ENCODE measurements at regions not wholly inside any gene's neighbourhood (a gene's known extent, or its start where the extent isn't known, plus 50 kb on each side); places are given as distances from the start of the nearest gene placed in this dataset.

DNA sequence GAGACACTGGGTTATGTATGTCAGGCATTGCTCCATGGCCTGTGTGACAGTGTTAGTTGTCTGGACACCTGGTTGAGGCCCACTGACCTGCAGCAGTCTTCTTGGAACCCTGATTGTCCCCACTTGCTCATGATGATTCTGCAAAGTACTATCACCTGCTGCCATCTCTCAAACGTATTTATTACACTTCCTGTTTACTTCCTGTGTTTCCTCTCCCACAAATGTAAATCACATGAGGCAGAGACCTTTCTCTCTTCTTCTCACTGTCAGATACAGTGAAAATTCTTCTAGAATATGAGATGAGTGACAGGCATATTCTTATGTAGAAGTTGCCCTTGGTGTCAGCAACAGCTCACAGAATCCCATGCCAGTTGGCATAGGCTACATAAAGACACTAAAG, 186.9 kb upstream of the CNTN1 start:
- no peak for DNase-seq
- H3K4me1 ChIP-seq: no peaks in the 10 kb centered on the region
- no peaks in the 10 kb centered on the region for H3K9me3 ChIP-seq
- H3K36me3 ChIP-seq (ENCODE audit: low read depth, missing control alignments): no peaks in the 10 kb centered on the region
- WGBS, 2 donors: 39 to 44% methylated on average over 1 of the region's 1 CpG
- intact Hi-C loops (cut with DNase I; ENCODE audit: low total_unique reads): no loop called here
- H3K4me3 ChIP-seq: no peak overlapping the region
- no peak overlapping the region for H3K27ac ChIP-seq
- no peak for TF ChIP-seq POLR2A (IDR thresholded peaks at IDR 0.05)
- TF ChIP-seq CTCF (IDR thresholded peaks at IDR 0.05): no peak
- no peaks in the 10 kb centered on the region for H3K27me3 ChIP-seq

DNA sequence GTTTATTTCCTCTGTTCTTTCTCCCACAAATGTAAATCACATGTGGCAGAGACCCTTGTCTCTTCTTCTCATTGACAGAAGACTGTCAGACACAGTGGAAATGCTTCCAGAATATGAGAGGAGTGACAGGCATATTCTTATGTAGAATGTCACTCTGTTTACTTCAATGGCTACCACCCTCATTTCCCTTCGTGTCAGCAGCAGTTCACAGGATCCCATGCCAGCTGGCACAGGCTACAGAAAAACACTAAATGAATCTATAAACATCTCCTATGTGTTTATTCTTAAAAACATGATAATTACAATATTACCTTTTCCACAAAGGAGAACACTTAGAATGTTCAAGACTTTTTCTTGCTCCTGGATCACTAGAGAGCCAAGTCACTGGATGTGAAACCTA, 183.8 kb upstream of the CNTN1 start:
- intact Hi-C loops (cut with DNase I; ENCODE audit: low total_unique reads): no loop called here
- Histone ChIP-seq H3K36me3 (ENCODE audit: low read depth, missing control alignments) (no peaks in the 10 kb centered on the region), H3K27me3 (no peaks in the 10 kb centered on the region), H3K4me3 (no peak overlapping the region), H3K27ac (no peak overlapping the region), H3K4me1 (no peaks in the 10 kb centered on the region), H3K9me3 (no peaks in the 10 kb centered on the region)
- 33 to 50% methylated on average over 1 of the region's 1 CpG for WGBS, 2 donors
- TF ChIP-seq CTCF (IDR thresholded peaks at IDR 0.05) (no peak), POLR2A (IDR thresholded peaks at IDR 0.05) (no peak)
- no peak for DNase-seq

GRCh38 chr12:40511341-40511740, 180.9 kb upstream of the CNTN1 start:
- Histone ChIP-seq H3K9me3 (no peaks in the 10 kb centered on the region), H3K4me3 (no peak overlapping the region), H3K36me3 (ENCODE audit: low read depth, missing control alignments) (no peaks in the 10 kb centered on the region), H3K27ac (no peak overlapping the region), H3K27me3 (no peaks in the 10 kb centered on the region), H3K4me1 (no peaks in the 10 kb centered on the region)
- no peak for DNase-seq
- intact Hi-C loops (cut with DNase I; ENCODE audit: low total_unique reads): no loop called here
- no peak for TF ChIP-seq POLR2A (IDR thresholded peaks at IDR 0.05)
- TF ChIP-seq CTCF (IDR thresholded peaks at IDR 0.05): no peak
- WGBS, 2 donors: 72 to 76% methylated on average over 5 of the region's 5 CpGs

- Histone ChIP-seq H3K36me3 (ENCODE audit: low read depth, missing control alignments) (no peaks in the 10 kb centered on the region), H3K27ac (no peak overlapping the region), H3K4me1 (no peaks in the 10 kb centered on the region), H3K4me3 (no peak overlapping the region), H3K27me3 (no peaks in the 10 kb centered on the region), H3K9me3 (no peaks in the 10 kb centered on the region)
- no peak for DNase-seq
- intact Hi-C loops (cut with DNase I; ENCODE audit: low total_unique reads): no loop called here
- 53 to 64% methylated on average over 5 of the region's 5 CpGs for WGBS, 2 donors
- TF ChIP-seq POLR2A (IDR thresholded peaks at IDR 0.05) (no peak), CTCF (IDR thresholded peaks at IDR 0.05) (no peak)
Measured at GRCh38 chr12:40515041-40515816, 177.0 kb upstream of the CNTN1 start.

DNA sequence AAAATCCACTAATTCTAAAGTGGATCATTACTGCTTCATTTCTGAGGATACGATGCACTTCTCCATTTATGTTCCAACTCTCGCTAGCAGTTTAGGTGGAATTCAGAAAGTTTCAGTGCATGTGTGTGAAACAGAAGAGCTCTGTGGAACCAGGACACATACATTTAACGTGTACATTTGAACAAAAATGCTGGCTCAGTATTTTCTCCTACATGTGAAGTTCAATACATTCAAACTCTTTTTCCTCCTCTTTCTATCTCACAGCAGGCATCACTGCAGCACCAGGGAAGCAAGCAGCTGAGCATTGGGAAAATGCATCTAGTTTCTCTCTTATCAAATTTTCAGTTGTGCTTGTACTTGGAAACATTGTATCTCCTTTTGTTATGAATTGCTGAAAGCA, 169.4 kb upstream of the CNTN1 start:
- DNase-seq: peak; percentile 31
- intact Hi-C loops (cut with DNase I; ENCODE audit: low total_unique reads): no loop called here
- Histone ChIP-seq H3K4me1 (no peaks in the 10 kb centered on the region), H3K27me3 (no peaks in the 10 kb centered on the region), H3K27ac (no peak overlapping the region), H3K9me3 (no peaks in the 10 kb centered on the region), H3K4me3 (no peak overlapping the region), H3K36me3 (ENCODE audit: low read depth, missing control alignments) (no peaks in the 10 kb centered on the region)
- 69 to 77% methylated on average over 3 of the region's 3 CpGs for WGBS, 2 donors
- TF ChIP-seq CTCF (IDR thresholded peaks at IDR 0.05) (no peak), POLR2A (IDR thresholded peaks at IDR 0.05) (no peak)
